COR-L47 (cell line): ENCODE measurements at regions not wholly inside any gene's neighbourhood (a gene's known extent, or its start where the extent isn't known, plus 50 kb on each side); places are given as distances from the start of the nearest gene placed in this dataset.
"Not testable (repeated sequence)": the region's sequence is repeated elsewhere in the genome, so short reads cannot be mapped to it uniquely, and the experiment has no call there.

ENCODE experiments used
- DNase-seq: peaks from one replicate; lab custom pipeline; 2025; lab: John Stamatoyannopoulos, UW

DNA sequence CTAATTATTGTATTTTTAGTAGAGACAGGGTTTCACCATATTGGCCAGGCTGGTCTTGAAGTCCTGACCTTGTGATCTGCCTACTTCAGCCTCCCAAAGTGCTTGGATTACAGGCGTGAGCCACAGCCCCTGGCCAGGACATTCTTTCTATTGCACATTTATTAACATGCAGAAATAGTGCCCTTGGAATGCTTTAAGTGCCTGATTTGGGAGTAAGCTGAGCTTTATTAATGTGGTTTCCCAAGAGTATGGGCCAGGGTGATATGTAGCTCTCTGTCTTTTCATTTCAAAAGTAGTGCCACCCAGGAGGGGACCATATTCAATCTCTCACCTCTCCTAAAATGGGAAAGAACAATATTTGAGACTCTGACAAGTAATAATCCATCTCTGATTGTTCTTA is 970.7 kb downstream of the KCNMA1 start:
- DNase-seq, result no peak

DNA sequence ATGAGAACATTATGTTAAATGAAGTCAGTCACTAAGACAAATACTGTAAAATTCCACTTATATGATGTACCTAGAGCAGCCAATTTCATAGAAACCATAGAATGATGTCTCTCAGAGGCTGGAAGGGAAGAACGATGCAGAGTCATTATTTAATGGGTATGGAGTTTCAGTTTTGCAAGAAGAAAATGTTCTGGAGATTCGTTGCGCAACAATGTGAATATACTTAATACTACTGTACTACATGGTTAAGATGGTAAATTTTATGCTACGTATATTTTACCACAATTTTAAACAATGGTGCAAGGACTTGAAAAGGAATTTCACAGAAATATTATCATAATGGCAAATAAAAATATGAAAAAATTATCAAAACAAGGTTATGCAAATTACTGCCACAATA is 972.6 kb downstream of the KCNMA1 start:
- DNase-seq, result no peak

DNA sequence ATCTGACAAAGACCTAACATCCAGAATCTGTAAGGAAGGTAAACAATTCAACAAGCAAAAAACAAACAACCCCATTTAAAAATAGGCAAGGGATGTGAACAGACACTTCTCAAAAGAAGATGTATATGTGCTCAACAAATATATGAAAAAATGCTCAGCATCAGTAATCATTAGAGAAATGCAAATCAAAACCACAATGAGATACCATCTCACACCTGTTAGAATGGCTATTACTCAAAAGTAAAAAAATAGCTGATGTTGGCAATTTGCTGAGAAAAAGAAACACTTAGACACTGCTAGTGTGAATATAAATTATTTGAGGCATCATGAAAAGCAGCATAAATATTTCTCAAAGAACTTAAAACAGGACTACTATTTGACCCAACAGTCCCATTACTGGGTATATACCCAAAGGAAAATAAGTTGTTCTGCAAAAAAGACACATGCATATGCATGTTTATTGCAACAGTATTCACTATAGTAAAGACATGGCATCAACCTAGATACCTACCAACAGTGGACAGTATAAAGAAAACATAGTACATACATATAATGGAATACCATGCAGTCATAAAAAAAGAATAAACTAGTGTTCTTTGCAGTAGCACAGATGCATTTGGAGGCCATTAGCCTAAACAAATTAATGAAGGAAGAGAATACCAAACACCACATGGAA is 980.1 kb downstream of the KCNMA1 start:
- no peak for DNase-seq

DNA sequence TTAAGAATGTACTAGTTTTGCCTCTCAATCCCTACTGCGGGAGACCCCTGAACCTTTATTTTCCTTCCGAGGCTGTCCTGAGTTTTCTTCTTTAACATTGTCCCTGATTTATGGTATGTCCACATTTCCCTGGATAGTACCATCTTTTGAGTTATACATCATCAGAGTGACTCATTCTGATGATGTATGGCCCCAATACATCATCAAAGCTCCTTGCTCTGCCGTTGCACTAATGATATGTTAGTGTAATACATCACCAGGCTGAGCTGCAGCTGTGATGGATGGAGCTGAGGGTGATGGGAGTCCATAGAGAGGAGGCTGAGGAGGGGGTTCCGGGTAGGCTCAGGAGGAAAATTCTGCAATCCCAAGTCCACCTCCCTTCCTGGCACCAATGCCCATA is 986.5 kb downstream of the KCNMA1 start:
- DNase-seq, result no peak

DNA sequence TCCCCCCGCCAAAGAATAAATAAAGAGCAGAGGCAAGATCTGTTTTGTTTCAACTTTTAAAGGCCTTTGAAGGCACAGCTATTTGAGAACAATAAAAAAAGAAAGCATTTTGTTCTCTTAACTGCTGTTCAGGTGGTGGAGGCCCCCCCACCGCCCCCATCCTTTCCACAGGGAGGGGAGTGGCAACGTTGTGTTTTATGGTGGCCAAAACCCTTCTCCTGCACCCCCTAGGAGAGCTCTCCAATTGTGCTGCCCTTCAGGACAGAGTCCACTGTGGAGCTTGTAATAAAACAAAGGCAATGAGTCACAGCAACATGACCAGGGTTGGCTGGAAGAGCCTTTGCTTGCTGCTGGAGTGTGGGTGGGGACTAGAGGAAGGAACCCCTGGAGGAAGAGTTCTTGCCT is 987.9 kb downstream of the KCNMA1 start:
- DNase-seq, result no peak

DNA sequence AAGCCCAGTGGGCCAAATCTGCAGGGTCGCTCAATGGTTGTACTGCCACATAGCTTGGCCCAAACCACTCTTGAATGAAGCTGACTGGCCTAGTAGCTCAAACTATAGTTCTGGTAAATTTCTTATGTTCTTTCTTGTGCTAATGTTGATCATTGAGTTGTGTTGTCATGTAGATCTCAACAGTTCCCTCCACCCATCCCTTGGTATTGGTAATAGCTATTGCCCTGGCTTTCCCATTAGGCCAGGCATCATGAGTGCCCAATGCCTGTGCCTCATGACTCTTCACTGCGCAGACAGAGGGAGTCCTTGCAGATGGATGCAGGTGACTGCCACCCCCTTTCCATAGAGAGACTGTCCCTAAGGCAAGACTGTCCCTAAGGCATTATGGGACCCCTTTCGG is 988.4 kb downstream of the KCNMA1 start:
- no peak for DNase-seq

DNA sequence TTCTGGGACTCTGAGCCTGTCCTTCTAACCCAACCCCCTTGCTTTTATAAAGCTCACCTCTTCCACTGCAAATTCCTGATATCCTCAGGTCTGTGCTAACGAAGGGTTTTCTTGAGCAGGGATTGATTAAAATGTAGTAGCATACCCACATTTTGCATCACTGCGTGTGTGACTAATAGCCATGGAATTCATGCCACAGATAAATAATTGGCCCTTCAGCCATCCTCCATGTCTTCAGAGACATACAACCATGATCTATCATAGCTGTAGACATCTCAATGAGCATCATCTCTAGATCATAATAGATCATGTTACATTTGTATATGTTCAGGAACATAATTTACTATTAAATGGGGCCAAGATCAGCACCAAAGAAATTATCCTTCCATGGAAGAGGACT is 990.3 kb downstream of the KCNMA1 start:
- no peak for DNase-seq

DNA sequence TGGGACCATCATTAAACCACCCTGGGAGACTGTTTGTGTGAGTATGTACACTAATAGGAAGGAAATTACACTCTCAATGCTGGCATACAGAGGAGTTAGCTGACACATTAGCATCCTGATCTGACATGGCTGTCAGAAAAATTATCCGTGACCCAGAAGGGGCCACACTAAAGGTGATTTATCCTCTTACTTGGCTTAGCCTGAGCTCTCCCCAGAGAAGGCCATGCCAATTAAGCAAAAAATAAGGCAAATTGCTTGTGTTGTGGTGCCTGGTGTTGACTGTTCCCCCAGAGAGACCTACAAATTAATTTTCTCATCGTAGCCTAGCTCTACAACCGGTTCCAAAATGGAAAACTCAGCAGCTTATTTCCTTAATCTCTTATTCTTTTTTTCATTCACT is 992.3 kb downstream of the KCNMA1 start:
- no peak for DNase-seq

DNA sequence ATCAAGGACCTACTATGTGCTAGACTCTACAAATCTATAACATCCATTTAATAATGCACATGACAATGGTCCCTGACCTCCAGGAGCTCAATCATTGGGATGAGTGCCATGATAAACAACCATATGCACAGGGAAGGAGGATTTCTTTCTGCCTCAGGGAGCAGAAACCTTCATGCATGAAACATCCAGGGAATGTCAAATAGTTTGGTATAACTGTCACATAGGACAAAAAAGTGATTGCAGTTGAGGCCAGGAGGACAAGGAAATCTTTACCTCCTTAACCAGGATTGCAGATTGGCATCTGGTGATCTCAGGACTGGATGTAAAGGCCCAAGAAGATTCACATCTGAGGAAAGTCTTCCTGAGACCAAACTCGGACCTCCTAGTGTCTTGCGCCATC is 993.1 kb downstream of the KCNMA1 start:
- no peak for DNase-seq

DNA sequence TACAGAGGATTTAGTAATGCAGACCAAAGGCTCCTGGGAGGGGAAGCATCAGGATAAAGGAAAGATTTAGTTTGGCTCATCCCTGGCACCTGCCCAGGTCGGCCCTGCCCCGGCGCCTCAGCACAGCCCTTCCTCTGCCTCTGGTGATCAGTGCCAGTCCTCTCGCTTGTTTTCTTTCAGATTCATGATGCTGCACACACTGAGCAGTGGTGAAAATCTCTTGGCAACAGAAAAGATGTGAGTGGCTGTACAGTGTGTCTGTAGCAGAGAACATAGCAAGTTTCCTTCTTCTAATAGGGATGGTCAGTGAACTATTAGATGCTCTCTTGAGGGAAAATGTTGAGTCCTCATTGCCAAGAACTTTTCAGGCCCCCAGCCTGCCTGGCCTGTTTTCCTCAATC is 994.1 kb downstream of the KCNMA1 start:
- peak; percentile 30 for DNase-seq

DNA sequence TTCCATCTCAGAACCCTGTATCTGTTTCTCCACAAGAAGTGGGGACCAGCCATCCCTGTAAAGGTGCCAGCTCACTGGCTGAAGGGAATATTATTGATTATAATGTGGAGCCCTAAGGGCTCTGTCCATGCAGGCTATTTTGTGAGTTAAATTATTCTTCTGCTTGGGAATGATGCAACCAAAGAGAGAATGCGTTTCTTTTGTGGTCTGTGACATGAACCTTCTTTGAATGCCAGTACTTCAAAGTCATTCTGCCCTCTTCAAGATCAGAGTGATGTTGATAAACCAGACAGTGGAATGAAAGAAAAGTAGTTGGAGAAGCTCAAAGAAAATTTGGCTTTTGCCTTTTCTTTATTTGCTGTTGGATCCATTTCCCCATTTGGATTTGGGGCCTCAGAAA is 995.2 kb downstream of the KCNMA1 start:
- DNase-seq, result no peak

DNA sequence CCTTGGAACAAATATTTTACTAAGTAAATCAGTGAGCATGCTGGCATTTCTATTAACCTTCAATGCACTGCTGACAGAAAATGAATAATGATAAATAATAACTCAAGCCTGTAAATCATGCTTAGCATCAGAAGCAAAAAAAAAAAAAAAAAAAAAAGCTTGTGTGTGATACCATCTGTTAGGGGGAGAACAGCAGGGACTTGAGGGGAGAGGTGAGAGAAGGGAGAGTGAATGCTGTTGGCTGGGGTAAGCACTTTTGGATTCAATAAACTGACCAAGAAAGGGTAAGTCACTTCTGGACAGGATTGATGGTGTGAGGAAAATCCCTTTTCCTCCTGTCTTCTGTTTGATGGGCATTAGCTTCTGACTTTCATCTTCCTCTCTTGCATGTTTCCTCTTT is 996.4 kb downstream of the KCNMA1 start:
- no peak for DNase-seq

DNA sequence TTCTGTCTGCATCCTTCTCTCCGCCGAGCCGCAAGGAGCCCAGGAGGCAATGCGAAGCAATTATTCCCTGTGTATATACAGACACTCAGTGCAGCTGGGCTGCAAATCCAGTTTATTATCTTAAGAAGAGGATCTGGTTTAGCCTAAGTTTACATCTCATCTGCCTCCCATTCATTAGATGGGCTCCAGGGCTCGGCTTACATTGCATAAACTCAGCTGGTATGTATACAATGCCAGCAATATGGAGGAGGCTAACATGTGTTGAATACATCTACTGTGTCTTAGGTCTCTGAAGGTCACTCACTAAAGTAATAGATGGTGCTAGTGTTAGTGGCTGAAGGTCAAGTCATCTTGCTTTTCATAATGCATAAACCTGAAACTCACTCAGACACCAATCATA is 996.8 kb downstream of the KCNMA1 start:
- DNase-seq, result no peak

DNA sequence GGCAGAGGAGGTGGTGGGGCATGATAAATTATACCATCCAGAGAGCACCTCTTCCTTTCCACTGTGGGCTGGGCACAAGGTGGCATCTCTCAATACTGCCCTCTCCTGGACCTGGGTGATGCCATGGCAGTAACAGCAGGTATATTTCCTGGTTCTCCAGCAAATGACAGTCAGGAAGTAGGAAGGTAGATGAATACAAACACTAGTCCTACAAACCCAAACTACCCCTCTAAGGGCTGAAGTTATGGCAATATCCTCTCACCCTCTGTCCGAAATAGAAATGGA is 1004.9 kb downstream of the KCNMA1 start:
- peak; percentile 40 for DNase-seq

DNA sequence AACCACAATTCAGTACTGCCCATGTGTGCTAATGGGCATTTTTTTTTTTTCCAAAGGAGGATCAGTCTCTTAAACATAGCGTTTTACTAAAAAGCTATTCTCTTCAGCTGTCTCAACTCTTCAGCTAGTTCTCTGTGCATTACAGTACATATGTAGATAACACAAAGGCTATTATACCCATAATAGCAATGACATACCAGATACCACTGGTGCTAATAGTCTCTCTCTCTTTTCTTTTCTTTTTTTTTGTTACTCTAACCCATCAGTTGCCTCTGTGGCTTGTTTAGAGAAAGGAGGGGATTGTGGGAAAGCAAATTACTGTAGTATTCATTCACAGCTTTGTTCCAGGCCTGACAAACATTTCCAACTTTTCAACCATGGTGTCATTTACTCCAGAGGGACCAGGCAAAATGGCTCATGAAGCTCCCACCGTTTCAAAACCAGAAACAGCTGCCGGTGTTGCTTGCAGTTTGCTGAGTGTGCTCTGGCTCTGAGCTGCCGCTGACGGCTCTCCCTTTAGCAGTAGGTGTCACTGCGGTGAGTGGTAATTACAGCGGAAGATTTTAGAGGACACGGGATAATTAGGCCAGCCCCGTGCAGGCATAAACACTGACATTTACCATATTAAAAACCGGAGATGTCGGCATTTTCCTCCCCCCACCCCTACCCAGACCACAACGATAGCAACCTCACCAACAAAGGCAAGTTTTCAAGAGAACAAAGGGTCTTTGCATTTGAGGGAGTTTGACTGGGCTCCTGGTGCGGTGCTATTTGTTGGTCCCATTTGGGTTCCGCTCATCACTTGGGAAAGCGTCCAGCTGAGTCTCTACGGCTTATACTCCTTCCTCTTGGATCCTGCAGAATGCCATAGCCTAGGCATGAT is 1005.5 kb downstream of the KCNMA1 start:
- peak; percentile 18 for DNase-seq

DNA sequence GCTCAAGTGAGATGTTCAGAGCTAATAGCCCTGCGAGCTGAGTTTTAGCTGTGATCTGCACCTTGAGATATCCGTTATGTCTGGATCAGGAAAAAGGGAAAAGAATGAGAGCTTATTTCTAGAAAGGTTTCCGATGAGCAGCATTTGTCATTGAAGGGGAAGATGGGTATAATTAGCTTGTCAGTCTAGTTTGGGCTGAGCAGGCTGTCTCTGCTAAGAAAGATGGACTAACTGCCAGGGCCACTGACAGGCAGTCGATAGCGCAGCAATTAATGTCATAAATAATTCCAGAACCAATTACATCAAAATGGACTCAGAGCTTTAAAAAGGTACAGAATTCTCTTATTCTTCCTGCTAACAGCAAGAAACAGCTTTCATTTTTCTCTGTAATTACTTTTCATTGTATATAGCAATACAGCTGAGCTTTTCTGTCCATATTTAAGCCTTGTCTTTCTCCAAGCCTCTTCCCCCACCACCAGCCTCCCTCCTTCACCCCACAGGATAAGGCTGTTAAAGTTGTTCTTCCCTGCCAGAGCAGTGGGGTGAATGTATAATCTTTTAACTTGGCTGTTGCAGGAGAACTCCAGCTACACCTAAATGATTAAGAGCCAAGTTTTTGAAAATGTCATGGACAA is 1006.5 kb downstream of the KCNMA1 start:
- DNase-seq, result no peak

DNA sequence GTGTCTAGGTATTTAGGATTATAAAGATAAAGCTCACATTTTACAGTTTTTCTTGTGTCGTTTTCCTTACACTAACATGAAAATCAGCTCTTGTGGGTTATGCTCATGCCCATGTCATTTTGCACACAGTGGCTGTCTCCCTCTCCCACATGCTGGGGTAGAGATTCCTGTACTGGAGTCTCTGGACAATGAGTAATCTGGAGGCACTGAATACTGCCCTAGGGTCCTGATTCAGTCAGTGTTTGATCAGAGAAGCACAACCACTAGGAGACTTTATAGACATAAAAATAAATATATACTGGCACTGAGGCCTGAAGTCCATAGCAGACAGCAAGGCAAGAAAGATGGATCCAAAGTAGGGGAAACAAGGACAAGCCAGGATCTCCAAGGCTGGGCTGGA is 1008.8 kb downstream of the KCNMA1 start:
- no peak for DNase-seq

DNA sequence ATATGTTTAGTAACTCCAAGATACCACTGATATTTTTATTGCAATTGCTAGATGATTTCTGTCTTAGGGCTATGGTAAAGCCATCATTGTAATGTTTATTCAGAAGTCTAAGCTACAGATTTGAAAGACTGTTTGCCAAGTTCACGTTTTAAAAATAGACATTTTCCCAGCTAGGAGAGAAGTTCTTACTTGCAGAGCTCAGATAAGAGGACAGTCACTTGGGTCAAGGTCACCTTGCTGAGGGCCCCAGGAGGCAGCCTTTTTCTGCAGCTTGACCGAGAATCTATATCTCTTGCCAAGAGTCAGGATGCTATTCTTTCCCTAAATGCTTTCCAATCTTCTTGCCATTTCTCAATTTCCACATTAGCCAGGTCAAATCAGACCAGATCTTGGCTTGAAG is 1011.2 kb downstream of the KCNMA1 start:
- no peak for DNase-seq

DNA sequence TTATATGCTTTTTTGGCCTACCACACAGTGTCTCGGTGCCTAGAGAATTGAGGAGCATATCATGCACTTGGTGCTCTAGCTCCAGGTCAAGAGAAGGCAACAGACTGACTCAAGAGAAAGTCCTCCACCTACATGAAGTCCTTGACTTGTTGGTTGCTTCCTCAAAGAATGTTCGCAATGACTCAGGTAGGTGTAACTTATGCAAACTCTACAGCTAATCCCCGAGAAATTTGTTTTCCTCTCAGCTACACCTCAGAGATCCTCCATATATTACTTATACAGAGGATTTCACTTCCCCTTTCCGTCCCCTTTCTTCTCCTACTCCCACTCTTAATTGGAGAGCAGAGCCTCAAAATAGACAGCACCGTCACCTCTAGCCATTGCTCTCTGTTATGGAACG is 1013.1 kb downstream of the KCNMA1 start:
- DNase-seq, result no peak

DNA sequence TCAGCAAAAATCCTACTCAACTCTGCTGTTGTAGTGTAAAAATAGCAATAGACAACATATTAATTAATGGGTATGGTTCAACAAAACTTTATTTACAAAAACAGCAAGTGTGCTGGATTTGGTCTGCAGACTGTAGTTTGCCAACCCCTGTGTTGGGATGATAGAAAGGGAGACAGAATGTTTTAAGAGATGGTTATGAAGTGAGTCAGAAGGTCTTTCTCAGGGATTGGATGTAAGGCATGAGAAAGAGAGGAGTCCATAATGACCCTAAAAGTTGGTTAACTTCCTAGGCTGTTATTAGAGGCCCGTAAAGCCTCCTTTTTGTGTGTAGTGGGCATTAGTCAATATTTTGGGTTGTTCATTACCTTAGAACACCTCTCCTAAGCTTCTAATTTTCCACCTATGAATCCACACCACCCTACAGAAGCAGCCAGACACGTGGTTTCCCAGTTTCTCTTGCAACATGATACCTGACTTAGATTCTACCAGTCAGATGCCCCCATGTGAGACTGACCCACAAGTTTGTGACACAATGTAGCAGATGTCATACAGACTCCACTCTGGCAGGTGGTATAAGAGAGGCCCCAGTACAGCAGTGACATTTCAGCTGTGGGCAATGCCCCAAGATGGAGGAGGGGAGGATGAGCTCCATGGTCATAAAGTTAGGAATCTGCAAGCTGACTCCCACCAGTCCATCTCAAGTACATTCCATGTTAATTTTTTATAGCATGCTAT is 1015.6 kb downstream of the KCNMA1 start:
- DNase-seq, result no peak

DNA sequence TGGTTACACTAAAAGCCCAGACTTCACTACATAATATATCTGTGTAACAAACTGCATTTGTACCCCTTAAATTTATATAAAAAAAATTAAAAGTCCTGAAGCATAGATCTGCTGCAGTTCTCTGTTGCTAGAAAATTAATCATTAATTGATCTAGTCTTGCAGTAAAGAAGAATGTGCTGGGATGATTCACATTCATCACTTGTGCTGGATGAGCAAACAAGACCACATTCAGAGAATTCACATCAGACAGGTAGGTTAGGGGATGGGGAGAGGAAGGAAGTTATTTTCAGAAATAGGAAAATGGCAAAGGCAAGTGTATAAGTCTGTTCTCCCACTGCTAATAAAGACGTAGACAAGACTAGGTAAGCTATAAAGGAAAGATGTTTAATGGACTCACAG is 1019.0 kb downstream of the KCNMA1 start:
- no peak for DNase-seq

DNA sequence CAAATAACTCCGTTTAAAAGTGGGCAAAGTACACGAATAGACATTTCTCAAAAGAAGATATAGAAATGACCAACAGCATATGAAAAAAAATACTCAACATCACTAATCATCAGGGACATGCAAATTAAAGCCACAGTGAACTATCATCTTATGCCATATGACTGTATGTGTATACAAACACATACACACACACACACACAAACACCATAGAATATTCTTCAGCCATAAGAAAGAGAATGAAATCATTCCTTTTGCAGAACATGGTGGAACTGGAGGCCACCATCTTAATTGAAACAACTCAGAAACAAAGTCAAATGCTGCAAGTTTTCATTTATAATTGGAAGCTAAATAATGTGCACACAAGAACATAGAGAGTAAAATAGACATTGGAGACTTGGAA is 1019.4 kb downstream of the KCNMA1 start:
- DNase-seq, result no peak

DNA sequence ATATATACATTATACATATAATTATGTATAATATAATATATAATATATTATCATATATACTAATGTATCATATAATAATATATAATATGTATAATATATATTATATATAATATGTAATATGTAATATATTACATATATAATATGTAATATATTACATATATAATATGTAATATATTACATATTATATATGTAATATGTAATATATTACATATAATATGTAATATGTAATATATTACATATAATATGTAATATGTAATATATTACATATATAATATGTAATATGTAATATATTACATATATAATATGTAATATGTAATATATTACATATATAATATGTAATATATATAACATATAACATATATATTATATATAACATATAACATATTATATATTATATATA is 1020.9 kb downstream of the KCNMA1 start:
- not testable (repeated sequence) for DNase-seq
